ENCODE measurements at regions not wholly inside any gene's neighbourhood (a gene's known extent, or its start where the extent isn't known, plus 50 kb on each side); places are given as distances from the start of the nearest gene placed in this dataset.

DNA sequence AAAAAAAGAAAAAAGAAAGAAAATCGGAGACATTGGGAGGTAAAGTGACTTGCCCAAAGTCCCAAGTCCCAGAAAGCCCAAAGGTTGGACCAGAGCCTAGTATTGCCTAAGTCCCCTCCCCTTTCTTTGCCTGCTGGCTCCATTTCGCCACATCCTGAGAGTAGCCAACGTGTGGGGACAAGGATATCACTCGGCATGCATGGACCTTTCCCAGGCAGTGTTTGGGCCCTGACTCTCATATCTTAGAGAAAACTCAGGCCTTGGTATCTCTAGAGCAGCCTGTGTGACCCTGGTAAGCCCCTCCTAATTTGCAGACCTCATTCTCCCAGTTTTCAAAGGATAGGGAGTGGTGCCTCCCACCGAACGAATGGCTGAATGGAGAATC is 294.2 kb upstream of the ZMIZ1 start:
- no peak overlapping the region for H2AFZ ChIP-seq (ENCODE audit: insufficient read depth, low read depth, low read length, poor library complexity, severe bottlenecking)
- no peaks in the 10 kb centered on the region for H3K4me1 ChIP-seq (ENCODE audit: control insufficient read depth in 2 of 2, insufficient read depth in 2 of 2, low read length in 2 of 2)
- H3K4me1 Mint-ChIP-seq, result no peaks in the 10 kb centered on the region
- H3K4me3 ChIP-seq (ENCODE audit: control extremely low read depth in 1 of 5, extremely low read depth in 1 of 5, insufficient read depth in 1 of 5, low read depth in 2 of 5, low read length in 4 of 5), result no peak overlapping the region
- no peaks in the 10 kb centered on the region for H3K27me3 ChIP-seq (replicated peaks in 1 of 4; ENCODE audit: control extremely low read depth in 1 of 4, control insufficient read depth in 3 of 4, insufficient read depth in 4 of 4, low read length in 3 of 4)
- no peaks in the 10 kb centered on the region for H3K79me2 ChIP-seq (ENCODE audit: control insufficient read depth, insufficient read depth, low read length)
- H3K4me2 ChIP-seq (replicated peaks; ENCODE audit: low read depth, low read length, poor library complexity, severe bottlenecking), result no peak overlapping the region
- POLR2A ChIA-PET, result no interaction called here
- no peaks in the 10 kb centered on the region for H3K9me3 ChIP-seq (ENCODE audit: control extremely low read depth in 1 of 3, control insufficient read depth in 2 of 3, insufficient read depth in 1 of 3, low read length in 2 of 3)
- no peak for ATAC-seq (ENCODE audit: low read depth)
- H3K4me3 Mint-ChIP-seq, result no peak overlapping the region
- H3K36me3 ChIP-seq (replicated peaks in 1 of 2; ENCODE audit: control extremely low read depth in 1 of 2, control insufficient read depth in 1 of 2, extremely low read depth in 1 of 2, insufficient read depth in 2 of 2, low read length in 1 of 2), result no peaks in the 10 kb centered on the region
- DNase-seq, result no peak
- intact Hi-C loops (cut with micrococcal nuclease), result no loop called here
- TF ChIP-seq EZH2 (IDR thresholded peaks at IDR 0.05; ENCODE audit: borderline replicate concordance, insufficient read depth, low read depth, low read length, poor library complexity, severe bottlenecking), result no peak
- TF ChIP-seq, protein P1, sequence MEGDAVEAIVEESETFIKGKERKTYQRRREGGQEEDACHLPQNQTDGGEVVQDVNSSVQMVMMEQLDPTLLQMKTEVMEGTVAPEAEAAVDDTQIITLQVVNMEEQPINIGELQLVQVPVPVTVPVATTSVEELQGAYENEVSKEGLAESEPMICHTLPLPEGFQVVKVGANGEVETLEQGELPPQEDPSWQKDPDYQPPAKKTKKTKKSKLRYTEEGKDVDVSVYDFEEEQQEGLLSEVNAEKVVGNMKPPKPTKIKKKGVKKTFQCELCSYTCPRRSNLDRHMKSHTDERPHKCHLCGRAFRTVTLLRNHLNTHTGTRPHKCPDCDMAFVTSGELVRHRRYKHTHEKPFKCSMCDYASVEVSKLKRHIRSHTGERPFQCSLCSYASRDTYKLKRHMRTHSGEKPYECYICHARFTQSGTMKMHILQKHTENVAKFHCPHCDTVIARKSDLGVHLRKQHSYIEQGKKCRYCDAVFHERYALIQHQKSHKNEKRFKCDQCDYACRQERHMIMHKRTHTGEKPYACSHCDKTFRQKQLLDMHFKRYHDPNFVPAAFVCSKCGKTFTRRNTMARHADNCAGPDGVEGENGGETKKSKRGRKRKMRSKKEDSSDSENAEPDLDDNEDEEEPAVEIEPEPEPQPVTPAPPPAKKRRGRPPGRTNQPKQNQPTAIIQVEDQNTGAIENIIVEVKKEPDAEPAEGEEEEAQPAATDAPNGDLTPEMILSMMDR (IDR thresholded peaks at IDR 0.05), result no peak
- no peak overlapping the region for H3K27ac Mint-ChIP-seq
- 89% methylated on average over 5 of the region's 6 CpGs for WGBS (ENCODE audit: insufficient coverage)
- H3K9me3 Mint-ChIP-seq (ENCODE audit: insufficient read depth), result no peaks in the 10 kb centered on the region
- H4K20me1 ChIP-seq (ENCODE audit: control insufficient read depth, insufficient read depth, low read length, poor library complexity, severe bottlenecking), result no peaks in the 10 kb centered on the region
- H3K27ac ChIP-seq (ENCODE audit: low read length in 2 of 2), result no peak overlapping the region
- no peak overlapping the region for H3K9ac ChIP-seq (ENCODE audit: low read length)
- CTCF ChIA-PET, result no interaction called here
- H3K27me3 Mint-ChIP-seq, result no peaks in the 10 kb centered on the region

DNA sequence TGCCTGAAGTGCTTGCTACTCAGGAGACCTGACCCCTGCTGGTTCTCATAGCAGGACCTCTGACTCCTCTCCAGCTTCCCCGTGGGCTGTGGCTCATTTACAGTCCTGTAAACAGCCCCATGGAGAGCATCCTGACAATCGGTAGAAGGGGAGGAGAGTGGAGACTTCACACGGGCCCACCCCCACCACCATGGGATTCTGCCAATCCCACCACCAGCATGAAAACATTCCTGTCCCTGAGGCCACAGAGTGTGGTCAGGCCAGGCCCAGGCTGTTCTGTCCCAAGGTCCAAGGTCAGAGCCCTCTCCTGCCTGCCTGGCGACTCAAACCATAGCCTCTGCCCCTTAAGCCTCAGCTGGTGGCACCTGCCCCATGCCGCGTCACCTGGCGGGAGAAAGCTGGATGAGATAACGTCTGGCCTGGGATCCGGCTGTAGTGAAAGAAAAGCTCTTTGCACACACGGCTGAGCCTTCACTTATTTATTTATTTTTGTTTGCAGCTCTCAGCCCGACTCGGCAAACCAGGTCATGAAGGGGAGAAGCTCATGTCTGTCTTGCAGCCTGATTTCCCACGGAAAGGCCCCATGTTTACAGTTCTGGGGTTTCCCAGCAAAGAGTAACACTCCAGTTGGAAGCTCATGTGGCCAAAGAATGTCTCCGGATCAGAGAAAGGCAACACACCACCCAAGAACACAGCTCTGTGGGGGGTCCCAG is 293.6 kb upstream of the ZMIZ1 start:
- ChIA-PET POLR2A (no interaction called here), CTCF (no interaction called here)
- intact Hi-C loops (cut with micrococcal nuclease), result no loop called here
- H4K20me1 ChIP-seq (ENCODE audit: control insufficient read depth, insufficient read depth, low read length, poor library complexity, severe bottlenecking), result no peaks in the 10 kb centered on the region
- no peak overlapping the region for H3K4me3 Mint-ChIP-seq
- H3K4me2 ChIP-seq (replicated peaks; ENCODE audit: low read depth, low read length, poor library complexity, severe bottlenecking), result no peak overlapping the region
- no peak overlapping the region for H2AFZ ChIP-seq (ENCODE audit: insufficient read depth, low read depth, low read length, poor library complexity, severe bottlenecking)
- no peak overlapping the region for H3K9ac ChIP-seq (ENCODE audit: low read length)
- H3K4me1 ChIP-seq (ENCODE audit: control insufficient read depth in 2 of 2, insufficient read depth in 2 of 2, low read length in 2 of 2), result no peaks in the 10 kb centered on the region
- DNase-seq (no peak), ATAC-seq (ENCODE audit: low read depth) (no peak)
- H3K4me3 ChIP-seq (ENCODE audit: control extremely low read depth in 1 of 5, extremely low read depth in 1 of 5, insufficient read depth in 1 of 5, low read depth in 2 of 5, low read length in 4 of 5), result no peak overlapping the region
- no peaks in the 10 kb centered on the region for H3K4me1 Mint-ChIP-seq
- H3K79me2 ChIP-seq (ENCODE audit: control insufficient read depth, insufficient read depth, low read length), result no peaks in the 10 kb centered on the region
- no peak overlapping the region for H3K27ac ChIP-seq (ENCODE audit: low read length in 2 of 2)
- TF ChIP-seq EZH2 (IDR thresholded peaks at IDR 0.05; ENCODE audit: borderline replicate concordance, insufficient read depth, low read depth, low read length, poor library complexity, severe bottlenecking), result no peak
- TF ChIP-seq, protein P1 (IDR thresholded peaks at IDR 0.05), result no peak
- no peaks in the 10 kb centered on the region for H3K9me3 Mint-ChIP-seq (ENCODE audit: insufficient read depth)
- no peak overlapping the region for H3K27ac Mint-ChIP-seq
- 96% methylated on average over 10 of the region's 14 CpGs for WGBS (ENCODE audit: insufficient coverage)
- H3K27me3 ChIP-seq (replicated peaks in 1 of 4; ENCODE audit: control extremely low read depth in 1 of 4, control insufficient read depth in 3 of 4, insufficient read depth in 4 of 4, low read length in 3 of 4), result no peaks in the 10 kb centered on the region
- no peaks in the 10 kb centered on the region for H3K36me3 ChIP-seq (replicated peaks in 1 of 2; ENCODE audit: control extremely low read depth in 1 of 2, control insufficient read depth in 1 of 2, extremely low read depth in 1 of 2, insufficient read depth in 2 of 2, low read length in 1 of 2)
- no peaks in the 10 kb centered on the region for H3K9me3 ChIP-seq (ENCODE audit: control extremely low read depth in 1 of 3, control insufficient read depth in 2 of 3, insufficient read depth in 1 of 3, low read length in 2 of 3)
- H3K27me3 Mint-ChIP-seq, result no peaks in the 10 kb centered on the region
